ENCODE measurements at regions not wholly inside any gene's neighbourhood (a gene's known extent, or its start where the extent isn't known, plus 50 kb on each side); places are given as distances from the start of the nearest gene placed in this dataset.

- Histone ChIP-seq H3K4me2 (ENCODE audit: insufficient read depth, insufficient read length, low read length) (no peak overlapping the region), H4K5ac (ENCODE audit: insufficient read length, low read depth, low read length) (no peak overlapping the region), H2BK120ac (ENCODE audit: low read depth, low read length, poor library complexity, severe bottlenecking) (no peak overlapping the region), H2AFZ (ENCODE audit: low read length) (no peak overlapping the region), H3K56ac (ENCODE audit: insufficient read length, low read depth, low read length) (no peak overlapping the region), H3K23me2 (ENCODE audit: insufficient read length, low read depth, low read length, poor library complexity, severe bottlenecking) (no peaks in the 10 kb centered on the region), H2BK5ac (ENCODE audit: insufficient read length, low read length) (no peak overlapping the region), H2AK5ac (ENCODE audit: insufficient read length, low read length) (no peak overlapping the region), H3T11ph (ENCODE audit: low read length) (no peak overlapping the region), H3K18ac (ENCODE audit: insufficient read length, low read depth, low read length) (no peak overlapping the region), H2BK20ac (ENCODE audit: low read depth, low read length, poor library complexity, severe bottlenecking) (no peak overlapping the region), H2BK15ac (ENCODE audit: low read depth, low read length) (no peak overlapping the region), H3K27me3 (ENCODE audit: insufficient read depth, low read length) (no peaks in the 10 kb centered on the region; the same call in 1 of the 2 replicates), H3K14ac (ENCODE audit: insufficient read depth, low read length) (no peak overlapping the region), H2BK12ac (ENCODE audit: insufficient read length, low read depth, low read length) (no peak overlapping the region), H3K27ac (ENCODE audit: insufficient read length, low read depth, low read length) (no peak overlapping the region), H3K9ac (ENCODE audit: extremely low read depth, insufficient read length, low read length) (no peak overlapping the region), H3K79me2 (ENCODE audit: insufficient read depth, low read length) (no peaks in the 10 kb centered on the region), H4K91ac (ENCODE audit: insufficient read length, low read depth, low read length) (no peak overlapping the region), H3K79me1 (ENCODE audit: insufficient read depth, low read depth, low read length, poor library complexity, severe bottlenecking) (no peaks in the 10 kb centered on the region), H3K23ac (ENCODE audit: insufficient read length, low read depth, low read length) (no peak overlapping the region), H3K4ac (ENCODE audit: low read depth, low read length) (no peak overlapping the region), H4K20me1 (ENCODE audit: control insufficient read depth, insufficient read depth, insufficient read length) (no peaks in the 10 kb centered on the region), H4K8ac (replicated peaks; ENCODE audit: insufficient read length, low read depth, low read length) (no peak overlapping the region), H3K9me3 (ENCODE audit: control insufficient read depth, low read depth, low read length) (no peaks in the 10 kb centered on the region), H3K4me1 (ENCODE audit: insufficient read depth, low read length) (peaks cover 6% of the 10 kb centered on the region; the same call in 1 of the 2 replicates)
- no peak overlapping the region for H3K4me3 Mint-ChIP-seq
- TF ChIP-seq, protein P1, sequence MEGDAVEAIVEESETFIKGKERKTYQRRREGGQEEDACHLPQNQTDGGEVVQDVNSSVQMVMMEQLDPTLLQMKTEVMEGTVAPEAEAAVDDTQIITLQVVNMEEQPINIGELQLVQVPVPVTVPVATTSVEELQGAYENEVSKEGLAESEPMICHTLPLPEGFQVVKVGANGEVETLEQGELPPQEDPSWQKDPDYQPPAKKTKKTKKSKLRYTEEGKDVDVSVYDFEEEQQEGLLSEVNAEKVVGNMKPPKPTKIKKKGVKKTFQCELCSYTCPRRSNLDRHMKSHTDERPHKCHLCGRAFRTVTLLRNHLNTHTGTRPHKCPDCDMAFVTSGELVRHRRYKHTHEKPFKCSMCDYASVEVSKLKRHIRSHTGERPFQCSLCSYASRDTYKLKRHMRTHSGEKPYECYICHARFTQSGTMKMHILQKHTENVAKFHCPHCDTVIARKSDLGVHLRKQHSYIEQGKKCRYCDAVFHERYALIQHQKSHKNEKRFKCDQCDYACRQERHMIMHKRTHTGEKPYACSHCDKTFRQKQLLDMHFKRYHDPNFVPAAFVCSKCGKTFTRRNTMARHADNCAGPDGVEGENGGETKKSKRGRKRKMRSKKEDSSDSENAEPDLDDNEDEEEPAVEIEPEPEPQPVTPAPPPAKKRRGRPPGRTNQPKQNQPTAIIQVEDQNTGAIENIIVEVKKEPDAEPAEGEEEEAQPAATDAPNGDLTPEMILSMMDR (conservative IDR thresholded peaks at IDR 0.05): no peak
- WGBS (ENCODE audit: extremely low coverage, insufficient read length, low lambda C conversion rate): no CpG with 5 or more reads among the region's 3 CpGs
- H3K4me1 Mint-ChIP-seq: peaks cover 20 to 26% of the 10 kb centered on the region in 2 experiments
- H3K36me3 Mint-ChIP-seq (ENCODE audit: insufficient read depth in 1 of 3, low read depth in 3 of 3): 0 out of 7 replicates have a peak, but pooled peaks cover 0 to 4% (median 0%) of the 10 kb centered on the region in 3 experiments
- peaks cover 20% of the 10 kb centered on the region for H3K27me3 Mint-ChIP-seq (ENCODE audit: low read depth)
- peak; percentile 66 for DNase-seq
- H3K9me3 Mint-ChIP-seq: peaks cover 4% of the 10 kb centered on the region in 2 experiments; a peak in 3 of 5 replicates
- peak overlapping the region in 2 of 3 experiments; percentile 28 to 61; a peak in 2 of 7 replicates for H3K27ac Mint-ChIP-seq
Measured at GRCh38 chr10:69728335-69728870, 73.3 kb upstream of the COL13A1 start.

Data from H9 (cell line).